Stimulated activated naive CD4-positive, alpha-beta T cell (primary cell): ENCODE measurements at regions not wholly inside any gene's neighbourhood (a gene's known extent, or its start where the extent isn't known, plus 50 kb on each side); places are given as distances from the start of the nearest gene placed in this dataset.
"Not testable (repeated sequence)": the region's sequence is repeated elsewhere in the genome, so short reads cannot be mapped to it uniquely, and the experiment has no call there.

Source experiments
- DNase-seq, 6 experiments: peaks; one replicate each; lab custom pipeline; 2025; lab: John Stamatoyannopoulos, UW

DNA sequence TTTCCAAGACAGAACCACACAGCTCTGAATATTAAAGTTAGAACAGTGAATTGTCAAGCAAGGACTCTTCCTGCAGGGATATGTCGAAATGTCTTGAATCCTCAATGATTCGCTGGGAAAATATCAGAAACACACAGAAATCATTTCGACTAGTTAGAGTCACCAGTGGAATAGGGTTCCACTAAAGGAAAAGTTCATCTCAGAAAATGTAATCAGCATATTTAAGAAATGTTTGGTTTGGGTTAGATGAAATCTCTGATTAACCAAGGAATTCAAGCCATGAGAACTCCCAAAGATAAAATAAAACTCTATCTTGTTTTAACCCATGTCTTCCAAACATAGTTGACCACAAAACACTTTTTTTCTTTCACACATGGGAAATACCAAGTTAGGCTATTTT lies 621.0 kb upstream of the NRSN1 start:
- no peak for DNase-seq

DNA sequence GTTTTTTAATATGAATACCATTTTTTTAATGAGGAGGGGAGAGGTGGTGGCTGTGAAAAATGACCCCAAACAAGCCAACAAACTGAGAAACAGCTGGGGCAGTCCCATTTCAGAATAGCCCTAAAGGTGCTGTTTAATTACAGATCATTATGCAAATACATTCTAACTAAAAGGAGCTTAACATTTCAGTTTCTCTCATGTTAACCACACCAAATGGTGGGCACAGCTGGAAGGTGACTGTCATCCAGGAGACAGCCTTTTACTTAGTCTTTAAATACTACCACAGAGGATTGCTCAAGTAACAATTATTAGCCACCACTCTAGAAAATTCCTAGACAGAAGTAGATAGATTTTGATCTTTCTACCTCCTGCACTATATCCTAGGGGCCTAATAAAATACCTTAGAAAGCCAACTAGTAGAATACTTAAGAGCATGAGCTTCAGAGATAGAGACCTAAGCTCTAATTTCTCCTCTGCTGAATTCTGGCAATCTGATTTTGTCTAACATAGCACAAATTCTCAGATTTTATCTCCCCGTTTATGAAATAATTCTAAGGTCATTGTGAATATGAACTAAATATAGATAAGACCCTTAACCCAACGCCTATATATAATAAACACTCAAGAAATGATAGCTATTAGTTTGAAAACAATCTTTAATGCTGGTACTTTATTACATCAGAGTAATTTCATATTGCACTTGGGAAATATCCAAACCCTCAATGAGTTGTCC lies 615.1 kb upstream of the NRSN1 start:
- no peak for DNase-seq

DNA sequence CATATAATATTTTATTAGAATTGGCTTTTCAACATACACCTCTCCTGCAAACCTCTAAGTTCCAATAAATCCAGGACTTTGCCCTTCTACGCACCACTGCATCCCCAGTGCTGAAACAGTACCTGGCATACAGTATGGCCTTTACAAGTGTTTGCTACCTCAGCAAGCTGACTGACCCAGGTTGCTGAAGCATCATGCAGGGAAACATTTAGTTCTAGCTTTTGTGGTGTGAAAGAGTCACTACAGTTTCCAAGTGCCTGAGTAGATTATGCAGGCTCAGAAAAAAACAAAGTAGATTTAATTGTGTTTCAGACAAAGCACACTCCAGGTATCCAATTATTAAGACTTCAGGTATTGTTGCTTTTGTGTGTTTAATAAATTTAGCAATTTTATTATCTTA lies 614.2 kb upstream of the NRSN1 start:
- no peak for DNase-seq

DNA sequence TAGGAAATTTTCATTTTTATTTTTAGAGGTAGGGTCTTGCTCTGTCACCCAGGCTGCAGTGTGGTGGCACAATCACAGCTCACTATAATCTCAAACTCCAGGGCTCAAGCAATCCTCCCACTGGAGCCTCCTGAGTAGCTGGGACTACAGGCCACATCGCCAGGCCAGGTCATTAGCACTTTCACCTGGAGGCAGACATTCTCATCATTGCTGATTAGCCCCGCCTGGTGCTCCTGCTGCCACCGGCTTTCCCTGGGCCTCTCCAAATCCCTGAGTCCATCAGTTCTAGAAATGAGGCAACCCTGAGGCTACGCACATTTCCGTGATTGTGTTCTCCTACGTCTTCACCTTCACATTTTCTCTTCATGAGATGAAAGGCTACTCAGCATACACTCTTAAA lies 607.7 kb upstream of the NRSN1 start:
- DNase-seq, result no peak

DNA sequence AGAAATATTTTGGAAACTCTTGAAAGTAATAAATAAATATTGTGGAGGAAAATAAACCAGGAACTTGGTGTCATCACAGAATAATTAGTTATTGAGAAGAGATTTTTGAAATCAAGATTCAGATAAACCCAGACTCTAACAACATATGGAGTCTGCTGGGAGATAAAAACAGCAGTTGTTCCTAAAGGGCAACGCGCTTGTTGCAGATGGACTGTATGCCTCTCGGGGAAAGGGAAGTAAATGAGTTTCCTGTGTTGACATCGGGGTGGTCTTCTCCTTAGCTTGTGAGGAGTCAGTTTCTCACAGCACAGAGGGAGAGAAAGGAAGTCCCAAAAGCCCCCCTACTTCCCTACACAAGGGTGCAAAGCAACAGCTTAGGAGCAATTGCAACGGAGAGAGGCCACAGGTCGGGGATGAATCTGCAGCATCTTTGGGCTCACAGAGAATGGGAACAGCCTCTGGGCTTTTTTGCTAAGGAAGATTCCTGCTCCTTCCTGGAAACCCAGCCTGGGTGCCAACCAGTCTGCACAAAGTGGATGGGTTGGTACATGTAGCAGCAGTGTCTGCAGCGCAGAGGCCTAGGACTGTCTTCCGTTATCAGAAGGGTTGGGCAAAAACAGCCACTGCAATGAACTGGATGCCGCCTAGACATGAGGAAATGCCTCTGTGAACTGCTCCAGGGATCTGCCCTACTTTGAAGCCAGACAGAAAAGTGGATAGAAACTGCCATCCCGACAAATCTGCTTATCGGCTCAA lies 603.0 kb upstream of the NRSN1 start:
- DNase-seq, result no peak

GRCh38 chr6:23523771-23524170 lies 602.2 kb upstream of the NRSN1 start:
- no peak for DNase-seq

DNA sequence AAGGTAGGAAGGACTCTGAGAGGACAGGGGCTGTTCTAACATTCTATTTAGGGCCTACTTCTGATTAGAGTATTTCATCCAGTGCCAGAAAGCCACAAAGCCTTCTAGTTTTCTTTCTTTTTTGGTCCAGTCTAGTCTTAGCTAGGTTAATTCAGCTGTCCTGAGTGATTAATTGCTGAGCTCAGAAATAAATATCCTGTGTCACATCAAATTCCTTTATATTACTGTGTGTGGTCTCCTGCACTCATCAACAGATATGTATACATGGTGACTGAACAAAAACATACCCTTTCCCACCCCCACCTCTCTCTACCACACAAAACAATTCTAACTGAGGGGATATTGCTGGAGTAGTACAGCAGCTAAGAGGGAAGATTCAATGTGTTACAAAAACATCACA lies 601.5 kb upstream of the NRSN1 start:
- no peak for DNase-seq

DNA sequence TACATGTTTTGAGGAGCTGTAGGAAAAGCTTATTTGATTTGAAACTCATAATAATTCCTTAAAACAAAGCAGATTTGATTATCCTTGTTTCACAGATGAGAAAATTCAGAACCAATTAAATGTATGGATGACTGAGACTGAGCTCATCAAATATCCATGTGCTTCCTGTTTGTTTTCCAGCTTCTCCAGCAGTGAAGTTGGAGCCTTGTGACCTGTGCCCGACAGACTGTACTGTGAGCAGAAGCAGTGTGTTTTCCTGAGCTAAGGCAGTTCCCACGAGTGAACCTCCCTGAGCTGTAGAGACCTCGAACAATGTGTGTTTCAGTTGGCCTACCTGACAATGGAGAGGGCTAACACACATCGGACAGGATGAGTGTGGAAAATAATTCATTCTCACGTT lies 599.5 kb upstream of the NRSN1 start:
- no peak for DNase-seq

- DNase-seq, result no peak
Observed at GRCh38 chr6:23529902-23530301, 596.1 kb upstream of the NRSN1 start.

DNA sequence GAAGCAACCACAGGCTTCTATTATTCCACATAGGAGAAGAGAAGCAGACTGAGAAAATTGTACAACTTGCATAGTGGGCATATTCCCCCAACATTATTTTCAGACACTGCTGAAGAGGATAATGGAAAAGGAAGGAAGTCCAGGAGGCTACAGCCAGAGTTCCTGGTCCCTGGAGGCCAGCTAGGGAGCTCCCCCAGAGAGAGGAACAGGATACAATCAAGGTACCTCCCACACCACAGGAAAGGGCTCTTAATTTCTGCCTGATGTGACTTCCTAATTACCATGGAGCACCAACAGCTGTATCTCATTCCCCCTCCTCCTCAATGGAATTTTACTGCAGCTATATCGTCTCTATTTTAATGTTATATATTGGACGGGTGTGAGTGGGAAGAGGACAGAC lies 594.3 kb upstream of the NRSN1 start:
- DNase-seq, result no peak

- DNase-seq, result no peak
Observed at GRCh38 chr6:23532227-23532626, 593.8 kb upstream of the NRSN1 start.

GRCh38 chr6:23533311-23533710 lies 592.7 kb upstream of the NRSN1 start:
- DNase-seq, result no peak

DNA sequence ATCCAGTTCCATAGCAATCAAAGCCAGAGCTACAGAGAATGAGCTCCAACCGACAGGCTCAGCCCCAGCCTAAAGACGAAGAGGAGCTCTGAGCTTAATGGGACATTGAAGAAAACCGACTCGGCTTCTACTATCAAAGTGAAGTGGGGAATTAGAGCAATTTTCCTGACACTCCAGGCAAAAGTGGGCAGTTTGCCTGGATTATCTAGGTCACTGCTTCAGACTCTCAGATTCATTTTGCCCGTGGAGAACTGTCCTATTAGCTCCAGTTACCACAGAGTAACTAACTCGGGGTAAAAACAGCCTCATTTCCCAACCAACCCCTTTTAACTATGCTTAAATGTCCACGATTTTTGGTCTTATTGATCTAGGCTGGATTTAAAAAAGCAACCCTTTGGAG lies 592.1 kb upstream of the NRSN1 start:
- no peak for DNase-seq

GRCh38 chr6:23534351-23534750 lies 591.7 kb upstream of the NRSN1 start:
- DNase-seq, result no peak

DNA sequence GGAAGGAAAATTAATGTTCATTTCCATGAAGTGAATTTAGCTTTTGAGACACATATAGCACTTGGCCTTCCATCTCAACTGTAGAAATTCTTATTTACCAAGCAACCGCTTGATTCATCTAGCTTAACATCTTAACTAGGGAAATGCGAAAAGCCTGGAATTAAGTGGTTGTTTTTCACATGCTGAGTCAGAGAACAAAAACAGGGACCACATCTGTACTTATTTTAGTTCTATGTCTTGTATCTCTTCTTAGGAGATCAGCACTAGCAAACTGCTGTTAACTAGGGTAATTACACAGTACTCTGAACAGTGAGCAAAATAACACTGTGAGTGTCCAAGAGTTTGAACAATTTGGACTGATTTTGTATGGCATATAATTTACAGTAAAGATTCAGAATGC lies 590.9 kb upstream of the NRSN1 start:
- no peak for DNase-seq

DNA sequence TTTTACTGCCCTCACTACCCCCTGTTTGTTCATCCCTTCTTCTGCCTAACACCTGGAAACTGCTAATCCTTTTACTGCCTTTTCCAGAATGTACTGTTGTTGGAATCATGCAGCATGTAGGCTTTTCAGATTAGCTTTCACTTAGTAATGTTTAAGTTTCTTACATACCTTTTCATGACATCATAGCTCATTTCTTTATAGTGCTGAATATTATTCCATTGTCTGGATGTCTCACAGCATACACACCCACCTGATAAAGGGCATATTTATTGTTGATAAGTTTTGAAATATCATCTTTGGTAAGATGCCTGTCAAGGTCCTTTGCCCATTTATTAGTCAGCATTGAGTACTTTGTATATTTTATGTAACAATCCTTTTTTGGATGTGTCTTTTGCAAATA lies 588.2 kb upstream of the NRSN1 start:
- DNase-seq, result no peak

GRCh38 chr6:23547851-23548250 lies 578.2 kb upstream of the NRSN1 start:
- no peak for DNase-seq

GRCh38 chr6:23554953-23555352 lies 571.1 kb upstream of the NRSN1 start:
- not testable (repeated sequence) for DNase-seq

- DNase-seq, result no peak
Observed at GRCh38 chr6:23559587-23560343, 566.2 kb upstream of the NRSN1 start.

GRCh38 chr6:23561732-23562131 lies 564.3 kb upstream of the NRSN1 start:
- no peak for DNase-seq

DNA sequence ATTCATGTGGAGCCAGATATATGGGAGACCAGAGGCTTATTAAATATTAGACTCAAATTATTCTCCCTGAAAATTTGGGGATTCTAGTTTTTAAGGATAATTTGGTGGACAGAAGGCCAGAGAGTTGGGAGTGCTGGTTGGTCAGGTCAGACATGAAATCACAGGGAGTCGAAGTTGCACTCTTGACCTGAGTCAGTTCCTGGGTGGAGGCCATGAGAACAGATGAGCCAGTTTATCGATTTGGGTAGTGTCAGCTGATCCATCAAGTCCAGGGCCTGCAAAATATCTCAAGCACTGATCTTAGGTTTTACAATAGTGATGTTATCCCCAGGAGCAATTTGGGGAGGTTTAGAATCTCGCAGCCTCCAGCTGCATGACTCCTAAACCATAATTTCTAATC lies 563.5 kb upstream of the NRSN1 start:
- DNase-seq, result no peak

- DNase-seq, result no peak
Observed at GRCh38 chr6:23563323-23563722, 562.7 kb upstream of the NRSN1 start.

DNA sequence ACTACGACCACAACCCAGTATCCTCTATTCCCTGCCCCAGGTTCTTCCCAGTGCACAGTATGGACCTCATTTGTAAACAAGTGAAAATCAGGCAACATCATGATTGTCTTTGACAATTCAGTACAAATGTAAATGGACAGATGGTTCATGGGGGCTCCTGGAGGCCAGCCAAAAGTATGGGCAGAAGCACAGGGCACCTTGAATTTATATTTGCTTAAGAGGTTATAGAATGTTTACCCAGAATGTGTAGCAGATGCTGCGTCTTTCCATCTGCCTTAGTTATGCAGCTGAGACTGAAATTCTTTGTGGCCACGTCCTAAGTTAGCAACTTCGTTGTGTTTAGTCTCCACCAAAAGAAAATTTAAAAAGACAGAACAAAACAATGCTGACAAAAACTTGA lies 559.6 kb upstream of the NRSN1 start:
- no peak for DNase-seq
